OCI-LY3 (cell line): ENCODE measurements at regions not wholly inside any gene's neighbourhood (a gene's known extent, or its start where the extent isn't known, plus 50 kb on each side); places are given as distances from the start of the nearest gene placed in this dataset.

Experiments
- EZH2phosphoT487 ChIP-seq: fragments of 200-600 bp; shearing (Covaris generic); IDR thresholded peaks from 2 replicates; pipeline ENCODE4 v1.6.1; 2018; ENCODE audit warnings: antibody characterized with exemption, mixed run types, low read depth
- TF ChIP-seq, protein P1 (sequence below): fragments of 200-600, 300-600 bp; sonication (generic); IDR thresholded peaks from 2 replicates; pipeline ENCODE4 v1.5.1; 2014; ENCODE audit warnings: antibody characterized with exemption, low read length, low read depth

DNA sequence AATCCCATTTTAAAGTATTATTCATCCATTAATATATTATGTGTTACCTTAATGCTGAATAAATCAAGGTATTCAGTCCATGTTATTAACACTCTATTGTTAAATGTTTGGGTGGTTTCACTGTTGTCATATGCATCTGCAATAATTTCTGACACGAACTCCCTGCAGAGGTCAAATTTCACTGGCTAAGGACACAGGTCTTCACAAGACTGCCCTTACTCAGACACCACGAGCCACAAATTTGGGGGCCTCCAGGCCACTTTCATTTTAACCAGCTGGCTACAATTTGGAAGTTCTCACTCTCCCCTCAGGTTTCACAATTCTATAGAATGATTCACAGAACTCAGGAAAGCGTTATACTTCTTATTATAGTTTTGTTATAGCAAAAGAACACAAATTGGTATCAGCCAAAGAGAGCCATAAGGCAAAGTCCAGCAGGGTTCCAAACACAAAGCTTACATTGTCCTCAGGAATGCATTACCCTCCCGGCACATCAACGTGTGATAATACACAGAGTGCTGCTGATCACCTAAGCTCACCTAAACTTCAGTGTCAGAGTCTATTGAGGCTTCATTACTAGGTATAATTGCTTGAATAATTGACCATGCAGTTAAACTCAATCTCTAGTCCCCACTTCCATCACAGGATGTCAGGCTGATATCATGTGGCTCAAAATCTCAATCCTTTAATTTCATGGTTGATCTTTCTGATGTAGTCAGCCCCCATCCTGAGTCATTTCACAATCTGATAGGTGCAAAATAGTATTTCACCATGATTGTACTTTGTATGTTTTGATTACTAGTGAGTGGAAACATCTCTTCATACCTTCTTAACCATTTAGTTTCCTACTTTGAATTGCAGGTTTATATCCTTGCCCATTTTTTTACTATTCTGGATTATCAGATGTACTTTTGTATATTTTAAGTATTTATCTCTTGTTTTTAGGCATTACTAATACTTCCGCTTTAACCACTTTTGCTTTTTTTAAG, 441.4 kb upstream of the AGTR1 start:
- TF ChIP-seq, protein P1, sequence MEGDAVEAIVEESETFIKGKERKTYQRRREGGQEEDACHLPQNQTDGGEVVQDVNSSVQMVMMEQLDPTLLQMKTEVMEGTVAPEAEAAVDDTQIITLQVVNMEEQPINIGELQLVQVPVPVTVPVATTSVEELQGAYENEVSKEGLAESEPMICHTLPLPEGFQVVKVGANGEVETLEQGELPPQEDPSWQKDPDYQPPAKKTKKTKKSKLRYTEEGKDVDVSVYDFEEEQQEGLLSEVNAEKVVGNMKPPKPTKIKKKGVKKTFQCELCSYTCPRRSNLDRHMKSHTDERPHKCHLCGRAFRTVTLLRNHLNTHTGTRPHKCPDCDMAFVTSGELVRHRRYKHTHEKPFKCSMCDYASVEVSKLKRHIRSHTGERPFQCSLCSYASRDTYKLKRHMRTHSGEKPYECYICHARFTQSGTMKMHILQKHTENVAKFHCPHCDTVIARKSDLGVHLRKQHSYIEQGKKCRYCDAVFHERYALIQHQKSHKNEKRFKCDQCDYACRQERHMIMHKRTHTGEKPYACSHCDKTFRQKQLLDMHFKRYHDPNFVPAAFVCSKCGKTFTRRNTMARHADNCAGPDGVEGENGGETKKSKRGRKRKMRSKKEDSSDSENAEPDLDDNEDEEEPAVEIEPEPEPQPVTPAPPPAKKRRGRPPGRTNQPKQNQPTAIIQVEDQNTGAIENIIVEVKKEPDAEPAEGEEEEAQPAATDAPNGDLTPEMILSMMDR, result no peak
- TF ChIP-seq EZH2phosphoT487, result no peak
